Neural cell (in vitro differentiated cells): ENCODE measurements at regions not wholly inside any gene's neighbourhood (a gene's known extent, or its start where the extent isn't known, plus 50 kb on each side); places are given as distances from the start of the nearest gene placed in this dataset.

Experiments
- H2AFZ ChIP-seq: fragments of 200-600, 300-800 bp; sonication (generic), shearing (Covaris generic); 2 replicates; pipeline ENCODE4 v1.6.0; 2014; ENCODE audit warnings: low read depth, mild to moderate bottlenecking, antibody characterized with exemption, low read length, moderate library complexity
- H3F3A ChIP-seq: fragments of 200-600 bp; shearing (Covaris generic); 2 replicates; pipeline ENCODE4 v1.6.1; 2016; ENCODE audit warnings: mild to moderate bottlenecking, moderate library complexity, mixed read lengths, antibody characterized with exemption, low read length; ENCODE audit not compliant: insufficient read depth, poor library complexity, severe bottlenecking
- H3K27ac ChIP-seq: fragments of 200-600, 300-800 bp; sonication (generic), shearing (Covaris generic); 2 replicates; pipeline ENCODE4 v1.5.1; 2014; ENCODE audit warnings: mild to moderate bottlenecking, low read length, moderate library complexity
- H3K27me3 ChIP-seq: fragments of 300-800, 200-600 bp; sonication (generic), shearing (Covaris generic); 2 replicates; pipeline ENCODE4 v1.6.0; 2014; ENCODE audit warnings: mild to moderate bottlenecking, low read depth, low read length, moderate library complexity; ENCODE audit not compliant: insufficient read depth
- H3K36me3 ChIP-seq: fragments of 300-800, 200-600 bp; sonication (generic), shearing (Covaris generic); 2 replicates; pipeline ENCODE4 v1.5.1; 2014; ENCODE audit warnings: mild to moderate bottlenecking, antibody characterized with exemption, low read length, moderate library complexity; ENCODE audit not compliant: insufficient read depth
- H3K4me2 ChIP-seq: fragments of 300-800, 200-600 bp; sonication (generic), shearing (Covaris generic); 2 replicates; pipeline ENCODE4 v1.6.0; 2014; ENCODE audit warnings: mild to moderate bottlenecking, low read length
- H3K4me3 ChIP-seq: fragments of 300-800, 200-600 bp; sonication (generic), shearing (Covaris generic); 2 replicates; pipeline ENCODE4 v1.5.1; 2014; ENCODE audit warnings: mild to moderate bottlenecking, low read length, moderate library complexity
- H3K79me2 ChIP-seq: fragments of 200-600 bp; shearing (Covaris generic); replicated peaks from 2 replicates; pipeline ENCODE4 v1.6.0; 2014; ENCODE audit warnings: mild to moderate bottlenecking, low read length, moderate library complexity; ENCODE audit not compliant: insufficient read depth
- H3K9ac ChIP-seq: fragments of 300-800, 200-600 bp; sonication (generic), shearing (Covaris generic); 2 replicates; pipeline ENCODE4 v1.6.1; 2016; ENCODE audit warnings: mild to moderate bottlenecking, low read length, mixed read lengths
- H3K9me2 ChIP-seq: fragments of 200-600 bp; shearing (Covaris generic); 2 replicates; pipeline ENCODE4 v1.6.1; 2016; ENCODE audit warnings: mild to moderate bottlenecking, low read length, mixed read lengths; ENCODE audit not compliant: insufficient read depth
- H3K9me3 ChIP-seq: fragments of 200-600, 300-800 bp; sonication (generic), shearing (Covaris generic); 2 replicates; pipeline ENCODE4 v1.6.1; 2016; ENCODE audit warnings: mild to moderate bottlenecking, mixed run types, low read length, moderate library complexity, mixed read lengths
- H4K20me1 ChIP-seq: fragments of 200-600 bp; shearing (Covaris generic); 2 replicates; pipeline ENCODE4 v1.6.1; 2016; ENCODE audit warnings: mild to moderate bottlenecking, mixed run types; ENCODE audit not compliant: insufficient read depth
- CTCF ChIP-seq: fragments of 450-650 bp; IDR thresholded peaks from 2 replicates; pipeline ENCODE4 v1.5.1; 2014; ENCODE audit warnings: antibody characterized with exemption, mild to moderate bottlenecking, moderate library complexity; ENCODE audit not compliant: poor library complexity, severe bottlenecking
- EP300 ChIP-seq: fragments of 450-650 bp; conservative IDR thresholded peaks from 2 replicates; pipeline ENCODE4 v1.6.1; 2014; ENCODE audit warnings: antibody characterized with exemption, mild to moderate bottlenecking, moderate library complexity; ENCODE audit not compliant: poor library complexity, severe bottlenecking
- EZH2 ChIP-seq: fragments of 200-600, 300-800 bp; shearing (Covaris generic), sonication (generic); IDR thresholded peaks from 2 replicates; pipeline ENCODE4 v1.6.1; 2014; ENCODE audit warnings: antibody characterized with exemption, low read length, borderline replicate concordance, mild to moderate bottlenecking; ENCODE audit not compliant: insufficient read depth, poor library complexity, severe bottlenecking
- MXI1 ChIP-seq: fragments of 450-650 bp; conservative IDR thresholded peaks from 2 replicates; pipeline ENCODE4 v1.6.1; 2014; ENCODE audit warnings: antibody characterized with exemption, mild to moderate bottlenecking; ENCODE audit not compliant: poor library complexity, severe bottlenecking
- POLR2AphosphoS5 ChIP-seq: IDR thresholded peaks from 2 replicates; pipeline ENCODE4 v1.6.1; 2012
- RAD21 ChIP-seq: fragments of 450-650 bp; conservative IDR thresholded peaks from 2 replicates; pipeline ENCODE4 v1.6.1; 2014; ENCODE audit warnings: antibody characterized with exemption, mild to moderate bottlenecking, moderate library complexity
- REST ChIP-seq: IDR thresholded peaks from 2 replicates; pipeline ENCODE4 v1.6.1; 2012; ENCODE audit warnings: borderline replicate concordance
- SMC3 ChIP-seq: fragments of 450-650 bp; conservative IDR thresholded peaks from 2 replicates; pipeline ENCODE4 v1.6.1; 2014; ENCODE audit warnings: antibody characterized with exemption, mild to moderate bottlenecking, moderate library complexity; ENCODE audit not compliant: poor library complexity
- TAF1 ChIP-seq: IDR thresholded peaks from 2 replicates; pipeline ENCODE4 v1.6.1; 2012; ENCODE audit warnings: low read depth

GRCh38 chr17:70582777-70583176 is 413.4 kb downstream of the KCNJ2 start:
- H3K4me2 ChIP-seq = no peak overlapping the region
- TF ChIP-seq CTCF (no peak), EZH2 (no peak), POLR2AphosphoS5 (no peak), EP300 (no peak), SMC3 (no peak), MXI1 (no peak), TAF1 (no peak)
- no peaks in the 10 kb centered on the region for H3F3A ChIP-seq
- no peaks in the 10 kb centered on the region for H3K27me3 ChIP-seq
- no peaks in the 10 kb centered on the region for H3K9me2 ChIP-seq
- no peaks in the 10 kb centered on the region for H4K20me1 ChIP-seq
- H3K79me2 ChIP-seq = no peaks in the 10 kb centered on the region
- H2AFZ ChIP-seq = no peak overlapping the region
- no peak overlapping the region for H3K4me3 ChIP-seq
- H3K36me3 ChIP-seq = no peaks in the 10 kb centered on the region
- no peak overlapping the region for H3K9ac ChIP-seq
- no peak overlapping the region for H3K27ac ChIP-seq
- H3K9me3 ChIP-seq = no peaks in the 10 kb centered on the region

GRCh38 chr17:70584255-70584654 is 414.9 kb downstream of the KCNJ2 start:
- Histone ChIP-seq H4K20me1 (no peaks in the 10 kb centered on the region), H2AFZ (no peak overlapping the region), H3K4me3 (no peak overlapping the region), H3K9me2 (no peaks in the 10 kb centered on the region), H3K9me3 (no peaks in the 10 kb centered on the region), H3K79me2 (no peaks in the 10 kb centered on the region), H3K9ac (no peak overlapping the region), H3K4me2 (no peak overlapping the region), H3K27ac (no peak overlapping the region), H3F3A (no peaks in the 10 kb centered on the region), H3K27me3 (no peaks in the 10 kb centered on the region), H3K36me3 (no peaks in the 10 kb centered on the region)
- TF ChIP-seq CTCF = no peak
- no peak for TF ChIP-seq EP300
- no peak for TF ChIP-seq REST
- TF ChIP-seq MXI1 = no peak
- TF ChIP-seq SMC3 = no peak
- TF ChIP-seq TAF1 = no peak
- no peak for TF ChIP-seq POLR2AphosphoS5
- TF ChIP-seq RAD21 = no peak
- TF ChIP-seq EZH2 = no peak
